GM23248 (cell line): ENCODE measurements at regions not wholly inside any gene's neighbourhood (a gene's known extent, or its start where the extent isn't known, plus 50 kb on each side); places are given as distances from the start of the nearest gene placed in this dataset.

ENCODE experiments used
- DNase-seq: peaks from one replicate; pipeline ENCODE4 v3.0.0-alpha.2; 2015
- H2AFZ ChIP-seq: fragments of 200-600 bp; sonication (generic); 2 replicates; pipeline ENCODE4 v1.6.1; 2016; ENCODE audit warnings: antibody characterized with exemption
- H3F3A ChIP-seq: fragments of 200-600 bp; sonication (generic); 2 replicates; pipeline ENCODE4 v1.6.1; 2016; ENCODE audit warnings: mild to moderate bottlenecking, antibody characterized with exemption, mixed run types; ENCODE audit not compliant: insufficient read depth
- H3K27ac ChIP-seq: fragments of 200-600 bp; sonication (generic); 2 replicates; pipeline ENCODE4 v1.5.1; 2016; ENCODE audit warnings: mild to moderate bottlenecking
- H3K27me3 ChIP-seq: fragments of 200-600 bp; sonication (generic); replicated peaks from 2 replicates; pipeline ENCODE4 v1.6.1; 2016; ENCODE audit warnings: mild to moderate bottlenecking; ENCODE audit not compliant: insufficient read depth
- H3K36me3 ChIP-seq: fragments of 200-600 bp; sonication (generic); 2 replicates; pipeline ENCODE4 v1.6.1; 2016; ENCODE audit warnings: low read depth, mild to moderate bottlenecking
- H3K4me1 ChIP-seq: fragments of 200-600 bp; sonication (generic); 2 replicates; pipeline ENCODE4 v1.6.1; 2016; ENCODE audit warnings: mild to moderate bottlenecking; ENCODE audit not compliant: insufficient read depth
- H3K4me2 ChIP-seq: fragments of 200-600 bp; sonication (generic); one replicate; pipeline ENCODE4 v1.6.1; 2016; ENCODE audit warnings: mild to moderate bottlenecking; ENCODE audit not compliant: unreplicated experiment
- H3K4me3 ChIP-seq: fragments of 200-600 bp; sonication (generic); 2 replicates; pipeline ENCODE4 v1.5.1; 2016; ENCODE audit warnings: mild to moderate bottlenecking
- H3K79me2 ChIP-seq: fragments of 200-600 bp; sonication (generic); 2 replicates; pipeline ENCODE4 v1.6.1; 2016; ENCODE audit warnings: mild to moderate bottlenecking; ENCODE audit not compliant: insufficient read depth
- H3K9ac ChIP-seq: fragments of 200-600 bp; sonication (generic); 2 replicates; pipeline ENCODE4 v1.6.1; 2016; ENCODE audit warnings: mild to moderate bottlenecking
- H3K9me2 ChIP-seq: fragments of 200-600 bp; sonication (generic); 2 replicates; pipeline ENCODE4 v1.6.1; 2016; ENCODE audit warnings: mixed run types, mild to moderate bottlenecking, moderate library complexity; ENCODE audit not compliant: insufficient read depth
- H3K9me3 ChIP-seq: fragments of 200-600 bp; sonication (generic); one replicate; pipeline ENCODE4 v1.6.1; 2017; ENCODE audit warnings: low read depth
- H4K20me1 ChIP-seq: fragments of 200-600 bp; sonication (generic); 2 replicates; pipeline ENCODE4 v1.6.0; 2016; ENCODE audit not compliant: insufficient read depth
- EZH2 ChIP-seq: fragments of 200-600 bp; sonication (generic); IDR thresholded peaks from 2 replicates; pipeline ENCODE4 v1.6.1; 2018; ENCODE audit warnings: antibody characterized with exemption, mild to moderate bottlenecking; ENCODE audit not compliant: insufficient read depth, poor library complexity, severe bottlenecking
- EZH2phosphoT487 ChIP-seq: fragments of 200-600 bp; sonication (generic); IDR thresholded peaks from 2 replicates; pipeline ENCODE4 v1.6.1; 2018; ENCODE audit warnings: antibody characterized with exemption, moderate library complexity, mild to moderate bottlenecking, low read depth; ENCODE audit not compliant: insufficient read depth
- WGBS, 2 experiments: methylation state at CpG; one replicate each; pipeline ENCODE4 v1.1.6; 2015 to 2017; ENCODE audit warnings: low lambda C conversion rate in 2 of 2, low coverage in 1 of 2; ENCODE audit errors: missing lambda C conversion rate in 2 of 2; 5-methylcytosine and 5-hydroxymethylcytosine counted together
- in situ Hi-C: fragments of 300-500 bp; cut with MboI; formaldehyde crosslinking; loops from 2 replicates; pipeline ENCODE4 v1.15.0; 2020

- Histone ChIP-seq H3K9ac (no peak overlapping the region), H3K4me2 (no peak overlapping the region), H2AFZ (no peak overlapping the region), H3K4me1 (no peaks in the 10 kb centered on the region), H3K79me2 (no peaks in the 10 kb centered on the region), H3K27me3 (no peaks in the 10 kb centered on the region), H3K36me3 (no peaks in the 10 kb centered on the region), H3K9me3 (no peaks in the 10 kb centered on the region), H3K27ac (no peak overlapping the region), H3K9me2 (no peaks in the 10 kb centered on the region), H3F3A (no peaks in the 10 kb centered on the region), H4K20me1 (no peaks in the 10 kb centered on the region), H3K4me3 (no peak overlapping the region)
- DNase-seq: peak; percentile 46
- in situ Hi-C loops: no loop called here
- WGBS, 2 experiments: 21 to 39% methylated on average over 21 to 54 of the region's 54 CpGs
- no peak for TF ChIP-seq EZH2
- no peak for TF ChIP-seq EZH2phosphoT487
These were observed 83.3 kb downstream of the MYEOV start for GRCh38 chr11:69377029-69377952.

GRCh38 chr11:69377953-69378302, 84.0 kb downstream of the MYEOV start:
- Histone ChIP-seq H3F3A (no peaks in the 10 kb centered on the region), H4K20me1 (no peaks in the 10 kb centered on the region), H3K27me3 (no peaks in the 10 kb centered on the region), H3K9ac (no peak overlapping the region), H3K36me3 (no peaks in the 10 kb centered on the region), H3K4me2 (no peak overlapping the region), H3K79me2 (no peaks in the 10 kb centered on the region), H2AFZ (no peak overlapping the region), H3K27ac (no peak overlapping the region), H3K4me3 (no peak overlapping the region), H3K9me2 (no peaks in the 10 kb centered on the region), H3K9me3 (no peaks in the 10 kb centered on the region), H3K4me1 (no peaks in the 10 kb centered on the region)
- 80 to 81% methylated on average over 13 of the region's 13 CpGs for WGBS, 2 experiments
- in situ Hi-C loops: no loop called here
- TF ChIP-seq EZH2: no peak
- TF ChIP-seq EZH2phosphoT487: no peak
- no peak for DNase-seq

- Histone ChIP-seq H3K27me3 (no peaks in the 10 kb centered on the region), H2AFZ (no peak overlapping the region), H3K79me2 (no peaks in the 10 kb centered on the region), H3K27ac (no peak overlapping the region), H3K4me2 (no peak overlapping the region), H3K4me1 (no peaks in the 10 kb centered on the region), H3K36me3 (no peaks in the 10 kb centered on the region), H3K9ac (no peak overlapping the region), H3K4me3 (no peak overlapping the region), H4K20me1 (no peaks in the 10 kb centered on the region), H3K9me2 (no peaks in the 10 kb centered on the region), H3F3A (no peaks in the 10 kb centered on the region), H3K9me3 (no peaks in the 10 kb centered on the region)
- no peak for DNase-seq
- whole genome bisulfite sequencing, 2 experiments: 83 to 87% methylated on average over 28 of the region's 29 CpGs
- in situ Hi-C loops: no loop called here
- TF ChIP-seq EZH2phosphoT487: no peak
- TF ChIP-seq EZH2: no peak
These were observed 84.6 kb downstream of the MYEOV start for GRCh38 chr11:69378303-69379141.

GRCh38 chr11:69380451-69380901, 86.5 kb downstream of the MYEOV start:
- Histone ChIP-seq H3K27me3 (no peaks in the 10 kb centered on the region), H3K79me2 (no peaks in the 10 kb centered on the region), H3K27ac (no peak overlapping the region), H3F3A (no peaks in the 10 kb centered on the region), H3K4me1 (no peaks in the 10 kb centered on the region), H3K36me3 (no peaks in the 10 kb centered on the region), H3K9ac (no peak overlapping the region), H3K9me3 (no peaks in the 10 kb centered on the region), H2AFZ (no peak overlapping the region), H3K4me3 (no peak overlapping the region), H3K9me2 (no peaks in the 10 kb centered on the region), H3K4me2 (no peak overlapping the region), H4K20me1 (no peaks in the 10 kb centered on the region)
- no peak for DNase-seq
- in situ Hi-C loops: no loop called here
- TF ChIP-seq EZH2: no peak
- TF ChIP-seq EZH2phosphoT487: no peak
- WGBS, 2 experiments: 85 to 98% methylated on average over 17 to 20 of the region's 20 CpGs
